GM18519 (cell line): ENCODE measurements at regions not wholly inside any gene's neighbourhood (a gene's known extent, or its start where the extent isn't known, plus 50 kb on each side); places are given as distances from the start of the nearest gene placed in this dataset.
"Not testable (repeated sequence)": the region's sequence is repeated elsewhere in the genome, so short reads cannot be mapped to it uniquely, and the experiment has no call there.

ENCODE experiments used
- ATAC-seq: cut with Tn5 transposase; IDR thresholded peaks from one replicate; pipeline ENCODE4 v1.9.1; 2021; ENCODE audit warnings: mild to moderate bottlenecking, moderate library complexity; ENCODE audit not compliant: unreplicated experiment, low FRiP score

GRCh38 chr10:23493711-23494110 is 54.8 kb downstream of the OTUD1 start:
- ATAC-seq = no peak

DNA sequence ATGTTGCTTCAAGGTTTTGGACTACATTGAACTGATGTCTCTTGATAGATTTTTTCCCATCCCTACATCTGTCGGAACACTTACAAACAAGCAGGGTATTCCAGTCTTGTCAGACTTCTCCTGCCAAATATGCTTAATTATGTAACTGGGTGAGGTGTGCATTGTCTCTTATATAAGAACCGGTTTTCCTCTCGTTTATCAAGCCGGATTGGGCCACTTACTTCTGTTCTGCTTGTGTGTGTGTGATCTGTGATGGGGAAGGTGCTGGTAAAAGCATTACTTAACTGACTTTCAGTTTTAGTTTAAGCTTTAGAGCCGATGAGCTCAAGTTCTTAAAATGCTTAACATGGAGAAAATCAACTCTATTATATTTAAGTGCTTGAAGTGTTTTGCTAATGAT is 57.9 kb downstream of the OTUD1 start:
- ATAC-seq = no peak

GRCh38 chr10:23499372-23500132 is 60.7 kb downstream of the OTUD1 start:
- no peak for ATAC-seq

DNA sequence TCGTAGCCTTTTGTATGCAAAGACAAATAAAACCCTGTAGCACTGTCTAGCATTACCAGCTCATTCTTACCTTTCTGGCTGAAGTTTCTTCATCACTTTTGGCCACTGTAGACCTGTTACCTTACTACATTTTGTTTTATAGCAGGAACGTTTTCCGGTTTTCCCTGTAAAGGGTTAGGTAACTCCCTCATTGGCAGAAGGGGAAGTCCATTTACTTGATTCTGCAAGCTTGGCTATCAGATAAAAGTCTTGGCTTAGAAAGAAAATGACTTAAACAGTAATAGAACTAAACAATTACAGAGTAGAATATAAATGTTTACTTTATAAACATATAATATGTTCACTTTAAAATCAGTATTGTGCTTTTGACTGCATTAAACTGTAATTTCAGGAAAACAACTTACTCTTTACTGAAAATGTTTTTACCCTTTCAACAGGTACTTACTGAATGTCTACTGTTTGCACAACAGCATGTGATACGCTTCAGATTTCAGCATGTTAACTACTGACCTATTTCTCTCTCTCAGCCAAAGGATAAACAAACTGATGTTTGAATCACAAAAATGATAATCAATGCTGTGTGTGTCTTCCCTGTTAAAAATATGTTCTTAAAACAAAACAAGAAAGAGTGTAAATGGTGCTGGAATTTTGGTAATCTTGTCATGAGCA is 67.1 kb downstream of the OTUD1 start:
- ATAC-seq = no peak

GRCh38 chr10:23512355-23513058 is 73.6 kb downstream of the OTUD1 start:
- ATAC-seq = no peak

DNA sequence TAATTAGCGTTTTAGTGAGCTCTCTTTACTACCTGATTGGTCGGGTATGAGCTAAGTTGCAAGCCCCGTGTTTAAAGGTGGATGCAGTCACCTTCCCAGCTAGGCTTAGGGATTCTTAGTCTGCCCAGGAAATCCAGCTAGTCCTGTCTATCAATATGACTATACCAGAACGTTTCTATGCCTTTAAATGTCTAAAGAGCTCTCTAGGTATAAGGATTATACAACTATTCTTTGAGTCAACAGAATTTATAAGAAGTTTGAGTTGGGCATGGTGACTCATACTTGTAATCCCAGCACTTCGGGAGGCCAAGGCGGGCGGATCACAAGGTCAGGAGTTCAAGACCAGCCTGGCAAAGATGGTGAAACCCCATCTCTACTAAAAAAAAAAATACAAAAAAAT is 74.7 kb downstream of the OTUD1 start:
- not testable (repeated sequence) for ATAC-seq

- no peak for ATAC-seq
Measured at GRCh38 chr10:23514321-23514720, 75.4 kb downstream of the OTUD1 start.

DNA sequence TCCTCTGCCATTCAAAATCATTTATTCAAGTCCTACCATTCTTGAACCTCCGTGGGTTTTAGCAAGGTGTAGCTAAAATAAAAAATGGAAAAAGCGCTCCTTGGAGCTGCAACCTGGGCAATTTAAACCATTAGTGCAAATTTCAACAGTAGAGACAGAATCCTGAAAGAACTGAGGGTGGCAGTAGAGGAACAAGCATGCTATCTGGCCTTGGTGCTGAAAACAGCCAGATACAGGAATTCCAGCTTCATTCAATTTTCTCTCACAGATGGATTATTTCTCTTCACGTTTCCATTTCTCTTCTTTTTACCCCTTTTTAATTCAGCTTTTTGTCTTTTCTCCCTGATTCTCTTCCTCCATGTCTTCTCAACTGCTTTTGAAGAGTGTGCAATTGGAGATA is 77.7 kb downstream of the OTUD1 start:
- ATAC-seq = no peak

GRCh38 chr10:23517155-23517554 is 78.3 kb downstream of the OTUD1 start:
- ATAC-seq = no peak

GRCh38 chr10:23521735-23522134 is 82.9 kb downstream of the OTUD1 start:
- no peak for ATAC-seq

DNA sequence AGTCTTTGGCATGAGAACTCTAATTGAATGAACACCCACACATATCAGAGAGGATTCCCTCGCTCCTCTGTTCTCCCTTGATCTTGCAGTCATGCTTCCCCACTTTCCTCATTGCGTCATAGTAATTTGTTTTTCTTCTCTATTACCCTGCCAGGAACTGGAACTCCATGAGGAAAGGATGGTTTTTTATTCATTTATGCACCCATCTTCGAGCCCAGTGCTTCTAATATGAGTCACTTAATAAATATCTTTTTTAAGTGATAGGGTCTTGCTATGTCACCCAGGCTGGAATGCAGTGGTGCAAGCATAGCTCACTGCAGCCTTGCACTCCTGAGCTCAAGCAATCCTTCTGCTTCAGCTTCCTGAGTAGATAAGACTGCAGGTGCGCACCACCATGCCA is 83.5 kb downstream of the OTUD1 start:
- ATAC-seq = no peak

DNA sequence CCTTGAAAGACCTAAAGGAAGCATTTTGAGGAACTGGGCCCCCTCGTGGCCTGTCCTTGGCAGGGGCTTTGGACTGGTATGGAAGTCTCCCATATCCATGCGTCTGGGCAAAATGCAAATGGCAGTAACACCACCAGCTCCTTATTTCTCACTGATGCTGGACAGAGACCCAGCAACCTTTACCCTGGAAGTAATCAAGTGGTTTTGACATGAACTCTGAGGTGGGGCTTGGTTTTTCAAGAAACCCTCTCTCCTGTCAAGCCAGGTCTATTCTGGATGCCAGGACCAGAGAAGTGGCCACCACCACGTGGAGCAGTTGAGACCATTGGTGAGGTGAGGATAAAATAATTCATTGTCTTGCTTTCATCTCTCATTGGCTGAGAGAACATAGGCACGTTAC is 84.4 kb downstream of the OTUD1 start:
- no peak for ATAC-seq

GRCh38 chr10:23525406-23525805 is 86.5 kb downstream of the OTUD1 start:
- ATAC-seq = peak; percentile 63

DNA sequence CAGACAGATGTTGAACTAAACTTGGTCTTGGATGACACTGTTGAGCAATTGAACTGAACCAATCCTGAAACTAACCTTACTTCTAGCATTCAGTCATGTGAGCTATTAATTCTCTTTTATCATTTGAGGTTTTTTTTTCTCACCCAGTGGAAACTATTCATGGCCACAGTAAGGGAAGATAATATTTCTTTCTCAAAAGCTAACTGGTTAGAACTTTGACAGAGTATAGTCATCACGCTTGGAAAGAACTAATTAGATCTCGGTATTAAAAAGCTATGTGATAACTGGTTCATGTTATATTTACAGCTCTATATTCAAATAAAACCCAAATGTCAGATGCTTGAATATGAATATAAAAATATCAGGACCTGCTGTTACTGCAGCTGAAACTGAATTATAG is 89.5 kb downstream of the OTUD1 start:
- ATAC-seq = no peak

- ATAC-seq = no peak
Measured at GRCh38 chr10:23529625-23530024, 90.8 kb downstream of the OTUD1 start.

DNA sequence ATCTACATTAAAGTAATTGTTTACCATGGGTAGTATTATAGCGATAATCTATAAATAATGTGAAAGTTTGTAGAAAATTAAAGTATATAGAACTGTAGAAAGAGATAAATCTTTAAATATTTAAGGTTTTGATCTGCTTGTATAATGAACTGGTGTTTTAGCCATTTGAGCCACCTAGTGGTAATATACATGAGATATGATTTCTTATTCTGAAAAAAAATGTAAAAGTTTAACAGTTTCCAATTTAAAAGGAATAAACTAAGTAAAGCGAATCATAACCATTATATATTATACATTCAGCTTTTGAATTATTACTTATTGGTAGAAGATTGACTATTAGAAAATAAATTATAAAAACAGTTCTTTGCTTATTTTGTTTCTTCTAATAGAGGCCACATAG is 91.2 kb downstream of the OTUD1 start:
- ATAC-seq = no peak

GRCh38 chr10:23533212-23533611 is 94.3 kb downstream of the OTUD1 start:
- ATAC-seq = no peak

- ATAC-seq = no peak
Measured at GRCh38 chr10:23534326-23534725, 95.5 kb downstream of the OTUD1 start.

DNA sequence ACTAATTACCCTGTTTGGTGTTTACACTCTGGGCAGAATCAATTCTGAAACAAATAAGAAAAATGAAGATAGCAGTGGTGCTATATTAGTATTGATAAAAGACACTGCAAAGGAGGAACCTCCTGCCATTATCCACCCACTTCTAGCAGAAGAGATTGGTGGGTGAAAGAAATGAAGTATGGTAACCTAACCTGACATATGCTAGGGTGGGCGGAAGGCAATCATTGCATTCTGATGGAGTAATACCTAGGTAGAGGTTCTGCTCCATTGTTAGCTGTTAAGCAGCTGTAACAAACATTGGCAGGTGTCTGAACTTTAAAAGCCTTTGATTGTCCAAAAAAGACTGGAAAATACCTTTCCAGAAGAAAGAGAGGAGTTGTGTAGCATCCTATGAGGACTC is 95.9 kb downstream of the OTUD1 start:
- ATAC-seq = no peak

GRCh38 chr10:23535381-23535780 is 96.5 kb downstream of the OTUD1 start:
- no peak for ATAC-seq

- ATAC-seq = no peak
Measured at GRCh38 chr10:23538968-23539367, 100.1 kb downstream of the OTUD1 start.
